Stimulated activated naive CD8-positive, alpha-beta T cell treated with anti-CD3 and anti-CD28 coated beads, Interleukin-15, amount 100 ng/mL, for 72 hours (primary cell): ENCODE measurements at regions not wholly inside any gene's neighbourhood (a gene's known extent, or its start where the extent isn't known, plus 50 kb on each side); places are given as distances from the start of the nearest gene placed in this dataset.

Experiments used
- ATAC-seq: fragments of 150-1000 bp; cut with Tn5 transposase; 2 replicates; pipeline ENCODE4 v1.10.0; 2021; ENCODE audit warnings: mild to moderate bottlenecking, moderate library complexity
- DNase-seq, 2 donors: peaks; one replicate each; pipeline ENCODE4 v3.0.0; 2021 to 2022
- H3K27ac Mint-ChIP-seq, 2 donors: one replicate each; pipeline ENCODE4 v1.8.0; 2022; ENCODE audit warnings: mild to moderate bottlenecking in 2 of 2, mixed read lengths in 2 of 2, moderate library complexity in 2 of 2
- H3K27me3 Mint-ChIP-seq: one replicate; pipeline ENCODE4 v1.8.0; 2022; ENCODE audit warnings: mixed read lengths
- H3K4me1 Mint-ChIP-seq: one replicate; pipeline ENCODE4 v1.8.0; 2022; ENCODE audit warnings: mild to moderate bottlenecking, mixed read lengths
- H3K4me3 Mint-ChIP-seq, 2 donors: one replicate each; pipeline ENCODE4 v1.8.0; 2022; ENCODE audit warnings: mild to moderate bottlenecking in 2 of 2, mixed read lengths in 2 of 2, moderate library complexity in 1 of 2
- H3K9me3 Mint-ChIP-seq, 2 donors: one replicate each; pipeline ENCODE4 v1.8.0; 2022; ENCODE audit warnings: mixed read lengths in 2 of 2

DNA sequence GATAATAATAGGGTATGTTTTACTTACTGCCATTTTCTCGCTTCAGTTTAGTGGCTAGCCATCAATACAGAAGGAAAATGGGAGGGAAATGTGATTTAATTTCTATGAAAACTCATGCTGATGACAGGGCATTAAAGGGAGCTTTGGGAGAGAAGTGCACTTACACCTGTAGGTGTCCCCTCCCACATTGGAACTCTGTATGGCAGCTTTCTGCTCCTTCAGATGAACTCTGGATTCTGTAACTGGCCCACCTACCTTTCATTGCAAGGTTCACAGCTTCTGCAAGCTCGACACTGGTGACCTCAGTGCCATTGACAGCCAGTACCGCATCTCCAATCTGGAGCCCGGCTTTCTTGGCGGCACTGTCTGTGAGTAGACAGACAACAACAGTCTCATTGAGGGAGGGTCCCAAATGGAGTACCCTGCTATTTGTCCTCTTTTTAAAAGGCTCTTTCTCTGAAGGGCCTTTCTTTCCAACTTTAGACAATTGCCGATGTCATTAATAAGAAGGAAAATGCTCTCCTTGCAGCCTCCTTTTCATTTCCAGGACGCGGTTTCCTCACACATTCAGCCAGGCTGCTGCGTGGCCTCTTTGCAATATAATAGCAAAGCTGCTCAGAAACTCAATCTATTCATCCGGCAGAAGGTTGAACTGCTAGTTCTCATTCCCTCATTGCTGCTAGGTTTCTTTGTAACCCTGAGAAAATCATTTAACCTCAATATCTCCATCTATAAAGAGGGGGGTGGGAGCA, 63.6 kb downstream of the NUDT12 start:
- ATAC-seq: no peak

DNA sequence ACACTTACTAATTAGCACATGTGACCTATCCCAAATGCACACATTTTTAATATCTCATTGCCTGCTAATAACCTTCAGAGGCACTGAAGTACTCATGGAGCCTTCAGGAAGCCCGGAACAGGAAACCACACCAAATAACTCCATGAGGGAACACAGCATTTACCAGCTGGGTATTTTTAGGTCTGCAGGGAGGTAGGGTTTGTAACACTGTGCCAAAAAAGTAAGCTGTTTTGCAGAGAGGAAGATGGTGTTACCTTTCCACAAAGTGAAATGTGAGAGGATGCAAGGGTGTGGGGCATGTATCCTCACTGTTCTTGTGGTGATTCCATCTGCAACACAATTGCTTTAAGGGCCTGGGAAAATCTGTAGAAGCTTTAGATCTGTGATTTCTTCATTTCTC, 64.4 kb downstream of the NUDT12 start:
- H3K9me3 Mint-ChIP-seq: no peaks in the 10 kb centered on the region
- no peak for DNase-seq
- H3K27ac Mint-ChIP-seq: peak overlapping the region in 1 of 2 donors; percentile 42
- H3K4me1 Mint-ChIP-seq: no peaks in the 10 kb centered on the region
- no peak for ATAC-seq
- H3K27me3 Mint-ChIP-seq: peaks cover 16% of the 10 kb centered on the region
- H3K4me3 Mint-ChIP-seq: no peak overlapping the region

More for the DNA sequence above, 63.6 kb downstream of the NUDT12 start:
- no peaks in the 10 kb centered on the region for H3K9me3 Mint-ChIP-seq
- H3K27ac Mint-ChIP-seq: no peak overlapping the region
- H3K27me3 Mint-ChIP-seq: peaks cover 16% of the 10 kb centered on the region
- DNase-seq: no peak
- no peaks in the 10 kb centered on the region for H3K4me1 Mint-ChIP-seq
- H3K4me3 Mint-ChIP-seq: no peak overlapping the region

DNA sequence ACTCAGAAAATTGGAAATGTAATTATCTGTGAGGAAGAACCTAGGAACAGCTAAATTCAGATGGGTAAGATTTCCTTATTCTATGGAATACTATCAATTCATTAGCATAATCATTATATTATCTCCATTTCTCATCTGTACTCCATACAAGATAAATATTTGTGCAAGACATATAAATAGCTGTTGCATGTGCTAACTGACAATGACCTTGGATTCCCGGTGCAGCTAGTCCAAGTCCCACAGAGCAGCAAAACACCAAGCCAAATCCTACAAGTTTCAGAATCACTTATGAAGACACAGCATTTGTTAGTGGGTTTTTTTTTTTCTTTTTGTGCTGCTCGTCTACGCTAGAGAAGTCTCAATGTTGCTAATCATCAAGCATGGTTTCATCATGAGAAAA, 64.8 kb downstream of the NUDT12 start:
- H3K27ac Mint-ChIP-seq: no peak overlapping the region
- DNase-seq: no peak
- no peak for ATAC-seq

DNA sequence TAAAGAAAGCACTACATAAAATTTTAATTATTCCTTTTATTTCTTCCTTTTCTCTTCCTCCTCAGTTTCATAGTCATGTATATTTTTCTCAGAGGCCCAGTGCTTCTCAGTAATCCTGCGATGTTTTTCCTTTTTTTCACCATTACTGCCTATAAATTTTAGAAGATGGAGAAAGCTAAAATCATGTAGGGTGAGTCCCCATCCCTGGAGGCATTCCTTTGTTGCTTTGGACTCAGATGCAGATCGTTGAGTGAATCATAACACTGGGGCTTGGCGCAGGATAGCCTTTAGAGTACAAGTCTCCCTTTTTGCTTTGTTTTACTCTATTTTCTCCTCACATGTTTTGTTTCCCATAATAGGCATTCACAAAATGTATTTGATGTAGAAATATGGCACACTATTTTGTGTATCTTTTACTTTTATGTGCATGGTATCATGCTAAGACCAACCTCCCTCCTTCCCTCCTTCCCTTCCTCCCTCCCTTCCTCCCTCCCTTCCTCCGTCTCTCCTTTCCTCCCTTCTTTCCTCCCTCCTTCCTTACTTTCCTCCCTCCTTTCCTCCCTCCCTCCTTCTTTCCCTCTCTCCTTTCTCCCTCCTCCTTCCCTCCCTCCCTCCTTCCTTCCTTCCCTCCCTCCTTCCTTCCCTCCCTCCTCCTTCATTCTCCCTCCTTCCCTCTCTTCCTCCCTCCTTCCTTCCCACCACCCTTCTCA, 72.4 kb downstream of the NUDT12 start:
- Mint-ChIP-seq H3K4me3 (no peak overlapping the region), H3K27ac (no peak overlapping the region), H3K4me1 (peaks cover 8% of the 10 kb centered on the region), H3K27me3 (peaks cover 32% of the 10 kb centered on the region), H3K9me3 (no peaks in the 10 kb centered on the region)
- no peak for DNase-seq
- ATAC-seq: no peak

More for the DNA sequence above, 64.8 kb downstream of the NUDT12 start:
- Mint-ChIP-seq H3K9me3 (no peaks in the 10 kb centered on the region), H3K4me1 (no peaks in the 10 kb centered on the region), H3K27me3 (peaks cover 16% of the 10 kb centered on the region), H3K4me3 (no peak overlapping the region)

DNA sequence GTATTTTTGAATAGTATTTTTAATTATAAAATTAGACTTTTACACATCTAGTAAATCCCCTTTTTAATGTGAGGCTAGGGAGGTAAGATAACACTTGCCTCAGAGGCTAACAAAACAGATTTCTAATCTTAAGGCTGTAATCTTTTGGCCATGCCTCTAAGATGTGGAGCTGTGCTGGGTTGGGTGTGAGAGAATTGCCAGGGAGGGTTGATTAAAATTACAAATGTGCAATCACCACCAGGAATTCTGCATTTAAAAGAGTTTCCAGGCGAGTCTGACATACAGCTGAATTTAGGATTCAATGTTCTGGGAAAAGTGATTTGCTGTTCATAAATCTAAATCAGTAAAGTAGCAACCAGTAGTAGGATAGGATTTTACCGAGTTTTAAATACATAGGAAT, 73.3 kb downstream of the NUDT12 start:
- ATAC-seq (no peak), DNase-seq (no peak)
- Mint-ChIP-seq H3K9me3 (no peaks in the 10 kb centered on the region), H3K4me1 (peaks cover 8% of the 10 kb centered on the region), H3K27me3 (peaks cover 29% of the 10 kb centered on the region), H3K27ac (no peak overlapping the region), H3K4me3 (no peak overlapping the region)

DNA sequence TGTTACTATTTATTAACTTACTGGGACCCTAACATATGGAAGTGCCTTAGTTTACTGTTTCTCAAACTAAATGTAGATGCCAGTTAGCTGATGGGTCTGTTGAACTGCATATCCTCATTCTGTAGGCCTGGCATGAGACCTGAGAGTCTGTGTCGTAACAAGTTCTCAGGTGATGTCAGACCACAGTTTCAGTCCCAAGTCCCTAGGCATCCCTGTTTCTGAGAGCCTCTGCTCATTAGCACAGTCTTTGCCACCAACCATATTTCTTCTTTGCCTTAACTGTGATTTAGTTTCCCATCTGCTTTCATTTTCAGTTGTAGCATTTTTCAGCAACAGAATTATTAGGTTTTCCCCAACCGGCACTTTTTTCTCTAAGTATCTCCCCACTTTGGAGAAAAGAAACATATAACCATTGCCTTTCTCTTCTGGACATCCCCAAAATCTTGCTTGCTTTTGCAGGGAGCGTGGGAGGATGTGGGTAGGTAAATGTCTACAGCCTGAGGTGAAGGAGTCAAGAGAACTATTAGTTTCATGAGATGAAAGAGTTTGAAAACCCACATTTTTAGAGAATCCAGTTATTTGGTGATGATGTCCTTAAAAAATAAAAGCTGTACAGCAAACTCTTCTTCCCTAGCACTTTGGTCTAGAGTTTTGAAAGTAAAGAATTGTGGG, 74.6 kb downstream of the NUDT12 start:
- no peak overlapping the region for H3K27ac Mint-ChIP-seq
- H3K4me3 Mint-ChIP-seq: no peak overlapping the region
- ATAC-seq: peak; percentile 43

DNA sequence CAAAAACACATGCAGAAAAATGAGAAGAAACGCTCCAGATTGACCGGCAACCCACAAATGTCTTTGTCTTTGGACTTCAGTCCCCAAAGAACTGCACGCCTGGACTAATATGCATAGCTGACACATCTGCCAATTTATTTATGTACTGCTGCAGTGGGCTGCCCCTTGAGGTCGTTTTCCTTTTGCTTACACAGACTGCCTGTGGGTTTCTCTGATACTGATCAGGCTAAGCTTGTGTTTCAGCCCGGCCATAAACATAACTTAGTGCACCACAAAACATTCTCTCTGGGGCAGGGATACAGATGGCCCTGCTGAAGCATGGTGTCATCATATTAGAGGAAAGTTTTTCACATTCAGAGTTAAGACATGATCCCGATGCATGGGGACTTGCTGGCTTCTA, 75.4 kb downstream of the NUDT12 start:
- no peak overlapping the region for H3K27ac Mint-ChIP-seq
- no peak overlapping the region for H3K4me3 Mint-ChIP-seq
- peaks cover 29% of the 10 kb centered on the region for H3K27me3 Mint-ChIP-seq
- peaks cover 8% of the 10 kb centered on the region for H3K4me1 Mint-ChIP-seq
- H3K9me3 Mint-ChIP-seq: no peaks in the 10 kb centered on the region
- ATAC-seq (no peak), DNase-seq (no peak)

More for the DNA sequence above, 74.6 kb downstream of the NUDT12 start:
- Mint-ChIP-seq H3K9me3 (no peaks in the 10 kb centered on the region), H3K27me3 (peaks cover 29% of the 10 kb centered on the region), H3K4me1 (peaks cover 8% of the 10 kb centered on the region)
- DNase-seq: no peak

DNA sequence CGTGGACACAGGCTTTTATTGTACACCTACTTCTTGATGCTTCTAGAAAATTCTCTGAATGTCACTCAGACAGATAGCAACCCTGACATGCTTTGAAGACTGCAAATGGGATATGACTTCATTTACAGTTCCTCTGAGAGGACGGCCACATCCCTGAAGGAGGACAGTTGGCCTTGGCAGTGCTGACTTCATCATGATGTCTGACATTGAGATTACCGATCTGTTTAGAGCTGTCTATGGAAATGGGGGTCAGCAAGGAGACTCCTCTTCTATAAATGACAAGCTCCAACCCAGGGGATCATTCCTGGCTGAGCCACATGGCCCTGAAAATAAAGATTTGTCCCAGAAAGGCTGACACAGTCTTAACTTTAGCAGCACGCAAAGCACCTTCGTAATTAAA, 75.8 kb downstream of the NUDT12 start:
- H3K27me3 Mint-ChIP-seq: peaks cover 29% of the 10 kb centered on the region
- H3K27ac Mint-ChIP-seq: peak overlapping the region in 1 of 2 donors; percentile 54
- H3K4me3 Mint-ChIP-seq: no peak overlapping the region
- no peaks in the 10 kb centered on the region for H3K9me3 Mint-ChIP-seq
- H3K4me1 Mint-ChIP-seq: peaks cover 8% of the 10 kb centered on the region
- ATAC-seq (no peak), DNase-seq (no peak)

DNA sequence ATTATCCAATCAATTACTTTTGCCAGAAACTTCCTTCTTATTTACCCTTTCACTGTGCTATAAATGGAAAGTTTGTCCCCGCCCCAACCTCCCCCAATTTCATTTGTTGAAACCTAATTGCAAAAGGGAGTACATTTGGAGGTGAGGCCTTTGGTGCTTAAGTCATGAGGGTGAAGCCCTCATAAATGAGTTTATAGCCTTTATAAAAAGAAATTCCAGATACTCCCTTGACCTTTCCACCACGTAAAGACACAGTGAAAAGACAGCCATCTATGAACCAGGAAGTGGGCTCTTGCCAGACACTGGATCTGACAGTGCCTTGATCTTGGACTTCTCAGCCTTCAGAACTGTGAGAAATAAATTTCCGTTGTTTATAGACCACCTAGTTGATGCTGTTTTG, 82.3 kb downstream of the NUDT12 start:
- H3K27ac Mint-ChIP-seq: no peak overlapping the region
- no peaks in the 10 kb centered on the region for H3K9me3 Mint-ChIP-seq
- H3K4me3 Mint-ChIP-seq: no peak overlapping the region
- H3K27me3 Mint-ChIP-seq: no peaks in the 10 kb centered on the region
- no peaks in the 10 kb centered on the region for H3K4me1 Mint-ChIP-seq
- ATAC-seq: no peak
- DNase-seq: no peak

DNA sequence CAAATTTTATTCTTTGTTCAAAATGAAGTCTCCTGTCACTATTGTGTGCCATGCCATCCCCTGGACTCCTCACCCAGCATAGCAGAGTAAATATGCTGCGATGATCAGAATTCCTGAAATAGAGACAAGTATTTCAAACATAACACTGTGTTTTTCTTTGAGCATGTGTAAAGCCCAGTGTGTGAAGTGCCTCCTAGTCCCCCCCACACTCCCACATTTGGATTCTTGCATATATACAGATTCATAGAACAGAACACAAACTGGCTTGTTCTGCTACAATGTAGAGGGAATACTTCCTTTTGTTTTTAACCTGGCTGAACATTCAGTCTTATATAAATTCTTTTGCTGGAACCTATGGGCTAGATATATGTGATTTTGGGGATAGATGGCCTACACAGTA, 84.9 kb downstream of the NUDT12 start:
- peaks cover 10% of the 10 kb centered on the region for H3K27me3 Mint-ChIP-seq
- DNase-seq (no peak), ATAC-seq (no peak)
- no peaks in the 10 kb centered on the region for H3K4me1 Mint-ChIP-seq
- no peak overlapping the region for H3K4me3 Mint-ChIP-seq
- no peaks in the 10 kb centered on the region for H3K9me3 Mint-ChIP-seq
- H3K27ac Mint-ChIP-seq: no peak overlapping the region

DNA sequence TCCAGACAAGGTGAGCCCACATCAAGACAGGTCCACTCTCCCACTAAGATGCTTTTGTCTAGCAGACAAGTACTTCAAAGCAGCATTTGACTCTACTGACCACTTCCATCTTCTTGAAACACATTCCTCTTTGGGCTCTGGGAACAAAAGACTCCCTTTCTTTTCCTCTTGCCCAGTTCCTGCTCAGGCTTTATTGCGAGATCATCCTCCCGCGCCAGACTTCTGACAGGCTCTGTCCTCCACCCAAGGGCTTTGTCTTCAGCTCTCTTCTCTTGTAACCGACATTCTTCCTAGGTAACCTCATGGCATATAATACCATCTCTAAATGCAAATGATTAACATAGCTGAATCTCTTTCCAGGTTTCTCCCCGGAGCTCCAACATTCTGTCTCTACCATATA, 85.8 kb downstream of the NUDT12 start:
- Mint-ChIP-seq H3K4me1 (no peaks in the 10 kb centered on the region), H3K4me3 (no peak overlapping the region), H3K9me3 (no peaks in the 10 kb centered on the region), H3K27ac (no peak overlapping the region), H3K27me3 (peaks cover 10% of the 10 kb centered on the region)
- no peak for ATAC-seq
- DNase-seq: no peak

DNA sequence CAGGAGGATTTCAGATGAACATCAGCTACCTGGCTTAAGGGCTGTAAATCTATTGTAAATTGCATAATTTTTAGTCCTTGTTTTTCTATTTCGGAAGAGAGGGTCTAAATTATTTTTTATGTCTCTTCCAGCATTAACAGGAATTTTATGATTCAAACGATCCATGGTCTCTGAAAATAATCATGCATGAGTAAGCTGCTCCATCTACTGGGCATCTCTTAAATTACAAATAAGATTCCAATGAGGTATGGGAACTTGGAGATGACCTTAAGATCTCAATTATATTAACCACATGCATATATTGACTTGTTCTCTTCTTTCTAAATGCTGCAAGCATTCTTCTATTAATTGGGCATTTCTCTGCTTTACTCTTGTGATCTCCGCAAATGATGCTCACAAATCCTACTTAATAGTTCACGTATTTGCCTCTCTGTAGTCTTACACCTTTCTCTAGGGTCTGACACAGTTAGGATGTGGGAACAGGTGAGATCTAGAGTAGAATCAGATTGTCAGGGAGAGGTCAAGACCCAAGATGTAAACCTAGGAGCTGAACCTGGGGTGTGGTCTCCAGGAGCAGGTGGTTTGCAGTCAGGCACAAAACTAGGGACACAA, 86.9 kb downstream of the NUDT12 start:
- Mint-ChIP-seq H3K4me1 (no peaks in the 10 kb centered on the region), H3K27ac (no peak overlapping the region)
- no peak for ATAC-seq

DNA sequence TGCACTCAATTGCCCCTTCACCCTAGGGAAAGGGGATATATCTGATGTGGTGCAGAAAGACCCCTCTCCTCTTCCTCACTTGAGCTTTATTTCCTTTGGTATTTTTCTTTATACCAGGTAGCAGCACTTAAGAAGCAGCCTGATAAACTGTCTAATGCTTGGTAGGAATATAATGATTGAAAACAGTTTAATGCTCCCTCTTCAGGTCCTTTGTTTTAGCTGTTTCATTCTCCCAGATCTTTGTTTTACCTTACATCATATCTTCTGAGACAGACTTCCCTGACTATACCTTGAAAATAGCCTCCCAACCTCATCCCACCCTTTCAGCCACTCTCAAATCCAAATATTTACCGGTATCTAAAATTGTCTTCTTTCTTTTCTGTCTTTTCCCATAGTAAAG, 87.9 kb downstream of the NUDT12 start:
- no peak for DNase-seq
- Mint-ChIP-seq H3K4me3 (no peak overlapping the region), H3K27ac (no peak overlapping the region), H3K4me1 (no peaks in the 10 kb centered on the region), H3K27me3 (peaks cover 10% of the 10 kb centered on the region), H3K9me3 (no peaks in the 10 kb centered on the region)
- no peak for ATAC-seq

More for the DNA sequence above, 86.9 kb downstream of the NUDT12 start:
- DNase-seq: no peak
- no peaks in the 10 kb centered on the region for H3K9me3 Mint-ChIP-seq
- no peak overlapping the region for H3K4me3 Mint-ChIP-seq
- peaks cover 10% of the 10 kb centered on the region for H3K27me3 Mint-ChIP-seq

DNA sequence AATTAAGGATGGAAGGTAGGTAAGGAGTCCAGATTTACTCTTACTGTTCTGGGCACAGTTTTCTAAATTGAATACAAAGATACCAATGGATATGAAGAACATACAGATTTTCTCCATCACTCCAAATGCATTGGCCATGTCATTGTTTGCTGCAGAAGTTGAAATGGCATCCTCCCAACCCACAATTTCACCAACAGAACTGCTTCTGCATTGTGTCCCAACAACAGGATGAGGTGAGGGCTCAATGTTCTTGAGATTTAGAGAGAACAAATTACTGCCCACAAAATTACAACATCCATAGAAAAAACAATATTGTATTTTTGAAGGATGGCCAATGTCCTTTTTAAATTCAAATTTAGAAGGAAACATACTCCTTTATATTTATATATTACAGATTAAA, 88.9 kb downstream of the NUDT12 start:
- Mint-ChIP-seq H3K4me3 (no peak overlapping the region), H3K4me1 (no peaks in the 10 kb centered on the region), H3K27me3 (peaks cover 10% of the 10 kb centered on the region), H3K9me3 (no peaks in the 10 kb centered on the region), H3K27ac (no peak overlapping the region)
- DNase-seq (no peak), ATAC-seq (no peak)

DNA sequence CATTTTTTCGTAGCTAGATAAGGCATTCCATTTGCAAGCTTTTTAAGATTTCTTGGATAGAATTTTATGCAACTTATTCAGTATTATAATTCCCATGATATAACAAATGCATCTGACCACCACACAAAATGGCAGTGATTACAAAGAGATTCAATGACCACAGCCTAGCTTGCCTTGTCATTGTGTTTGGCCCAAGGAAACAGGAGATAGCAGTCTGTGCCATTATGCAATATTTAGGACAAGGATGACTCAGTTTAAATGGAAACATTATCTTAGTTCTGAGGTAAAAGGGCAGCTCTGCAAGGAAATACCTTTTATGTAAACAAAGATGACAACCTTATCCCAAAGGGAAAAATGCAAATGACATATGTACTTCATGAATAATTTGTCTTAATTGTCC, 89.8 kb downstream of the NUDT12 start:
- no peak overlapping the region for H3K4me3 Mint-ChIP-seq
- DNase-seq: no peak

DNA sequence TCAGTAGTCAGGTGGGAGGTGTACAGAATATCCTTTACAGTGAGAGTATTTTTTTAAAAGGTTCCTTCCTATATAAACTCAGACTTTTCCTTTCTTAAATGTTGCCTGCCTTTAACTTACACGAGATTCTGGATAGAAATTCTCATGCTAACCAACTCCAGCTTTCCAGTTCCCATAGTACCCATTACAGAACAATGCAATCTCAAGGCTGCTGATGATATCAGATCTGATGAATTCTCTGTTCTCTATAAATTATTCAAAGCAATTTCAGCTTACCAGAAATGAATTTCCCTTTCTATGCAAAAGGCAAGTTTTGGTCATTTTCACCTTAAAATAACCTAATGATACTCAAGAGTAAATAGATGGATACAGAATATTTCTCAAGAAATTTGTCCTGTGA, 90.3 kb downstream of the NUDT12 start:
- Mint-ChIP-seq H3K4me3 (no peak overlapping the region), H3K9me3 (no peaks in the 10 kb centered on the region), H3K27ac (no peak overlapping the region), H3K4me1 (no peaks in the 10 kb centered on the region), H3K27me3 (peaks cover 10% of the 10 kb centered on the region)
- no peak for DNase-seq
- no peak for ATAC-seq

More for the DNA sequence above, 89.8 kb downstream of the NUDT12 start:
- Mint-ChIP-seq H3K27ac (no peak overlapping the region), H3K4me1 (no peaks in the 10 kb centered on the region), H3K9me3 (no peaks in the 10 kb centered on the region), H3K27me3 (peaks cover 10% of the 10 kb centered on the region)
- no peak for ATAC-seq
